Peyer's patch (tissue), 4 donors: ENCODE measurements at regions not wholly inside any gene's neighbourhood (a gene's known extent, or its start where the extent isn't known, plus 50 kb on each side); places are given as distances from the start of the nearest gene placed in this dataset.

Source experiments
- DNase-seq, 3 donors: peaks; one replicate each; pipeline ENCODE4 v3.0.0-alpha.2; 2017 to 2019
- H3K27ac ChIP-seq, 4 donors: fragments of 200-600 bp; sonication (generic); one replicate each; pipeline ENCODE4 v1.5.1; 2016 to 2019
- H3K27me3 ChIP-seq, 2 donors: fragments of 200-600 bp; sonication (generic); one replicate each; pipeline ENCODE4 v1.5.1; 2019
- H3K36me3 ChIP-seq, 3 donors: fragments of 200-600 bp; sonication (generic); one replicate each; pipeline ENCODE4 v1.5.1; 2016 to 2019
- H3K4me1 ChIP-seq, 4 donors: fragments of 200-600 bp; sonication (generic); one replicate each; pipeline ENCODE4 v1.5.1; 2016 to 2019
- H3K4me3 ChIP-seq, 4 donors: fragments of 200-600 bp; sonication (generic); 1 replicate in 3 of 4; 2 replicates in 1 of 4; pipeline ENCODE4 v1.5.1; 2016 to 2019; ENCODE audit warnings: mild to moderate bottlenecking in 1 of 4
- H3K9me3 ChIP-seq, 4 donors: fragments of 200-600 bp; sonication (generic); one replicate each; pipeline ENCODE4 v1.5.1; 2016 to 2019; ENCODE audit warnings: mild to moderate bottlenecking in 1 of 4
- CTCF ChIP-seq, 6 experiments: fragments of 450-650 bp in 4 of 6; fragments of 200-600 bp in 2 of 6; sonication (generic) in 1 of 6; IDR thresholded peaks; one replicate each; pipeline ENCODE4 v1.5.1; 2017 to 2019; ENCODE audit warnings: antibody characterized with exemption in 6 of 6, mild to moderate bottlenecking in 3 of 6, moderate library complexity in 1 of 6
- POLR2A ChIP-seq, 2 donors: fragments of 450-650 bp; IDR thresholded peaks; one replicate each; pipeline ENCODE4 v1.5.1; 2017; ENCODE audit warnings: antibody characterized with exemption in 2 of 2, mild to moderate bottlenecking in 2 of 2, moderate library complexity in 2 of 2

GRCh38 chr7:116382375-116382774 is 117.2 kb upstream of the CAV2 start:
- no peaks in the 10 kb centered on the region for H3K36me3 ChIP-seq
- H3K27me3 ChIP-seq = no peaks in the 10 kb centered on the region
- DNase-seq = no peak
- TF ChIP-seq POLR2A (IDR thresholded peaks at IDR 0.05) = no peak
- no peak for TF ChIP-seq CTCF (IDR thresholded peaks at IDR 0.05)
- H3K27ac ChIP-seq = no peak overlapping the region
- H3K4me1 ChIP-seq = no peaks in the 10 kb centered on the region
- H3K4me3 ChIP-seq = no peak overlapping the region
- no peaks in the 10 kb centered on the region for H3K9me3 ChIP-seq

GRCh38 chr7:116384936-116385635 is 114.5 kb upstream of the CAV2 start:
- Histone ChIP-seq H3K4me1 (no peaks in the 10 kb centered on the region), H3K27me3 (no peaks in the 10 kb centered on the region), H3K9me3 (no peaks in the 10 kb centered on the region), H3K36me3 (no peaks in the 10 kb centered on the region), H3K4me3 (no peak overlapping the region), H3K27ac (no peak overlapping the region)
- DNase-seq = no peak
- no peak for TF ChIP-seq CTCF (IDR thresholded peaks at IDR 0.05)

GRCh38 chr7:116386674-116387073 is 112.9 kb upstream of the CAV2 start:
- H3K36me3 ChIP-seq = no peaks in the 10 kb centered on the region
- no peak overlapping the region for H3K27ac ChIP-seq
- H3K9me3 ChIP-seq = no peaks in the 10 kb centered on the region
- no peaks in the 10 kb centered on the region for H3K27me3 ChIP-seq
- no peaks in the 10 kb centered on the region for H3K4me1 ChIP-seq
- H3K4me3 ChIP-seq = no peak overlapping the region
- DNase-seq = no peak
- TF ChIP-seq CTCF (IDR thresholded peaks at IDR 0.05) = no peak
- TF ChIP-seq POLR2A (IDR thresholded peaks at IDR 0.05) = no peak

GRCh38 chr7:116390363-116390762 is 109.2 kb upstream of the CAV2 start:
- TF ChIP-seq CTCF (IDR thresholded peaks at IDR 0.05) (no peak), POLR2A (IDR thresholded peaks at IDR 0.05) (no peak)
- no peaks in the 10 kb centered on the region for H3K36me3 ChIP-seq
- no peaks in the 10 kb centered on the region for H3K9me3 ChIP-seq
- H3K27me3 ChIP-seq = no peaks in the 10 kb centered on the region
- no peaks in the 10 kb centered on the region for H3K4me1 ChIP-seq
- H3K27ac ChIP-seq = no peak overlapping the region
- DNase-seq = no peak
- no peak overlapping the region for H3K4me3 ChIP-seq

GRCh38 chr7:116392806-116393205 is 106.7 kb upstream of the CAV2 start:
- TF ChIP-seq POLR2A (IDR thresholded peaks at IDR 0.05) (no peak), CTCF (IDR thresholded peaks at IDR 0.05) (no peak)
- H3K36me3 ChIP-seq = no peaks in the 10 kb centered on the region
- DNase-seq = no peak

GRCh38 chr7:116393654-116394053 is 105.9 kb upstream of the CAV2 start:
- TF ChIP-seq CTCF (IDR thresholded peaks at IDR 0.05) = no peak
- no peak for TF ChIP-seq POLR2A (IDR thresholded peaks at IDR 0.05)
- H3K4me3 ChIP-seq = no peak overlapping the region
- no peak overlapping the region for H3K27ac ChIP-seq
- H3K4me1 ChIP-seq = no peaks in the 10 kb centered on the region
- no peaks in the 10 kb centered on the region for H3K9me3 ChIP-seq
- DNase-seq = no peak
- H3K36me3 ChIP-seq = no peaks in the 10 kb centered on the region
- H3K27me3 ChIP-seq = no peaks in the 10 kb centered on the region

More at GRCh38 chr7:116392806-116393205, 106.7 kb upstream of the CAV2 start:
- Histone ChIP-seq H3K27me3 (no peaks in the 10 kb centered on the region), H3K4me1 (no peaks in the 10 kb centered on the region), H3K27ac (no peak overlapping the region), H3K9me3 (no peaks in the 10 kb centered on the region), H3K4me3 (no peak overlapping the region)
